Fibroblast of lung (primary cell): ENCODE measurements at regions not wholly inside any gene's neighbourhood (a gene's known extent, or its start where the extent isn't known, plus 50 kb on each side); places are given as distances from the start of the nearest gene placed in this dataset.

Experiments
- DNase-seq, 2 donors: peaks; one replicate each; pipeline versions ENCODE4 v3.0.0 to v3.0.0-alpha.2; 2010; ENCODE audit warnings: low read depth in 2 of 2
- H2AFZ ChIP-seq: 2 replicates; pipeline ENCODE4 v1.5.1; 2012; ENCODE audit warnings: low read length, control low read depth, inconsistent platforms
- H3K27ac ChIP-seq: 2 replicates; pipeline ENCODE4 v1.5.1; 2011; ENCODE audit warnings: low read length, control low read depth; ENCODE audit not compliant: insufficient read depth
- H3K27me3 ChIP-seq: 2 replicates; pipeline ENCODE4 v1.5.1; 2011; ENCODE audit warnings: mild to moderate bottlenecking, low read length; ENCODE audit not compliant: control insufficient read depth, insufficient read depth
- H3K36me3 ChIP-seq: 2 replicates; pipeline ENCODE4 v1.5.1; 2011; ENCODE audit warnings: low read length; ENCODE audit not compliant: control insufficient read depth, insufficient read depth
- H3K4me1 ChIP-seq: 2 replicates; pipeline ENCODE4 v1.5.1; 2011; ENCODE audit warnings: low read length; ENCODE audit not compliant: control insufficient read depth, insufficient read depth; ENCODE audit errors: extremely low read depth
- H3K4me2 ChIP-seq: 2 replicates; pipeline ENCODE4 v1.5.1; 2011; ENCODE audit warnings: low read length, control low read depth; ENCODE audit not compliant: insufficient read depth; ENCODE audit errors: extremely low read depth
- H3K4me3 ChIP-seq, 4 experiments: fragments of 200-600 bp in 1 of 4; sonication (generic) in 1 of 4; replicated peaks in 1 of 4; 2 replicates each; pipeline ENCODE4 v1.5.1; 2011 to 2016; ENCODE audit warnings: low read length in 4 of 4, low read depth in 3 of 4, mild to moderate bottlenecking in 3 of 4, control low read depth in 2 of 4, inconsistent platforms in 1 of 4, mixed read lengths in 1 of 4; ENCODE audit not compliant: insufficient read depth in 1 of 4; ENCODE audit errors: control extremely low read depth in 1 of 4
- H3K79me2 ChIP-seq: 2 replicates; pipeline ENCODE4 v1.5.1; 2012; ENCODE audit warnings: mild to moderate bottlenecking, low read length, inconsistent platforms; ENCODE audit not compliant: control insufficient read depth, insufficient read depth
- H3K9ac ChIP-seq: 2 replicates; pipeline ENCODE4 v1.5.1; 2011; ENCODE audit warnings: mild to moderate bottlenecking, low read length, control low read depth; ENCODE audit not compliant: insufficient read depth
- H3K9me3 ChIP-seq: 2 replicates; pipeline ENCODE4 v1.5.1; 2012; ENCODE audit warnings: low read depth, low read length; ENCODE audit not compliant: control insufficient read depth, insufficient read depth
- H4K20me1 ChIP-seq: 2 replicates; pipeline ENCODE4 v1.5.1; 2011; ENCODE audit warnings: low read length; ENCODE audit not compliant: control insufficient read depth, insufficient read depth; ENCODE audit errors: extremely low read depth
- CTCF ChIP-seq, 2 donors: IDR thresholded peaks in 1 of 2; conservative IDR thresholded peaks in 1 of 2; 1 replicate in 1 of 2; 2 replicates in 1 of 2; pipeline ENCODE4 v1.5.1; 2011 to 2012; ENCODE audit warnings: low read length in 2 of 2, control low read depth in 1 of 2, inconsistent platforms in 1 of 2, low read depth in 1 of 2, mild to moderate bottlenecking in 1 of 2
- EZH2 ChIP-seq: IDR thresholded peaks from 2 replicates; pipeline ENCODE4 v1.5.1; 2012; ENCODE audit warnings: low read length, control low read depth, mild to moderate bottlenecking; ENCODE audit errors: missing control alignments

GRCh38 chr4:60042231-60042652 is 1157.9 kb upstream of the ADGRL3 start:
- Histone ChIP-seq H3K27me3 (no peaks in the 10 kb centered on the region), H3K4me2 (no peak overlapping the region), H3K27ac (no peak overlapping the region), H4K20me1 (no peaks in the 10 kb centered on the region), H3K36me3 (no peaks in the 10 kb centered on the region), H3K79me2 (no peaks in the 10 kb centered on the region), H3K4me3 (no peak overlapping the region), H3K4me1 (no peaks in the 10 kb centered on the region), H3K9me3 (no peaks in the 10 kb centered on the region), H2AFZ (no peak overlapping the region), H3K9ac (no peak overlapping the region)
- DNase-seq = no peak
- TF ChIP-seq EZH2 (no peak), CTCF (conservative IDR thresholded peaks at IDR 0.05 in 1 of 2, IDR thresholded peaks at IDR 0.05 in 1 of 2; ENCODE audit: low read depth in 1 of 2, low read length in 2 of 2) (no peak)

- no peak for TF ChIP-seq EZH2
- TF ChIP-seq CTCF (conservative IDR thresholded peaks at IDR 0.05 in 1 of 2, IDR thresholded peaks at IDR 0.05 in 1 of 2; ENCODE audit: low read depth in 1 of 2, low read length in 2 of 2) = no peak
- Histone ChIP-seq H3K27me3 (no peaks in the 10 kb centered on the region), H3K36me3 (no peaks in the 10 kb centered on the region), H3K4me2 (no peak overlapping the region), H2AFZ (no peak overlapping the region), H3K4me1 (no peaks in the 10 kb centered on the region), H4K20me1 (no peaks in the 10 kb centered on the region), H3K79me2 (no peaks in the 10 kb centered on the region), H3K9ac (no peak overlapping the region), H3K4me3 (no peak overlapping the region), H3K27ac (no peak overlapping the region), H3K9me3 (no peaks in the 10 kb centered on the region)
- DNase-seq = no peak
Measured at GRCh38 chr4:60042941-60043340, 1157.2 kb upstream of the ADGRL3 start.

GRCh38 chr4:60078984-60079383 is 1121.1 kb upstream of the ADGRL3 start:
- Histone ChIP-seq H3K27me3 (no peaks in the 10 kb centered on the region), H3K79me2 (no peaks in the 10 kb centered on the region), H3K4me3 (no peak overlapping the region), H3K36me3 (no peaks in the 10 kb centered on the region), H3K4me1 (no peaks in the 10 kb centered on the region), H3K27ac (no peak overlapping the region), H3K4me2 (no peak overlapping the region), H3K9ac (no peak overlapping the region), H3K9me3 (no peaks in the 10 kb centered on the region), H4K20me1 (no peaks in the 10 kb centered on the region), H2AFZ (no peak overlapping the region)
- DNase-seq = no peak
- TF ChIP-seq CTCF (conservative IDR thresholded peaks at IDR 0.05 in 1 of 2, IDR thresholded peaks at IDR 0.05 in 1 of 2; ENCODE audit: low read depth in 1 of 2, low read length in 2 of 2) (no peak), EZH2 (no peak)
